HG02623 (cell line): ENCODE measurements at regions not wholly inside any gene's neighbourhood (a gene's known extent, or its start where the extent isn't known, plus 50 kb on each side); places are given as distances from the start of the nearest gene placed in this dataset.
"Not testable (repeated sequence)": the region's sequence is repeated elsewhere in the genome, so short reads cannot be mapped to it uniquely, and the experiment has no call there.

Source experiments
- ATAC-seq: cut with Tn5 transposase; IDR thresholded peaks from one replicate; pipeline ENCODE4 v1.9.1; 2021; ENCODE audit warnings: moderate library complexity; ENCODE audit not compliant: unreplicated experiment

DNA sequence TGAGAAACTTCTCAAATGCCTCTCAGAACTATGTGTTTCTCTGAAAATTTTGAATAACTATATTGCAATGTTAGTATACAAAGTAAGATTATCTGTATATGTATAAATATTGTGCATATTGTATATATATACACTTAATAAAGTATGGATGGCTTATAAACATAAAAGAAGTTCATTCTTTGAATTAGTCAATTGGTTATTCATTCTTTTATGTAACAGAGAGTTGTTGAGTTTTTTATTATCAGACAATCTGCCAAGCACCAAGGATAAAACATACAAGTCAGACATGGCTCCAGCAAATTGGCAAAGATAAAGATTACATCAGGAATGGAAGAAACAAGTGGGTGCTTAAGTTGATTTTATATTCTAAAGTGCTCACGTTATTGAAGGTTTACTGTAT, 289.1 kb upstream of the EYS start:
- no peak for ATAC-seq

- ATAC-seq, result no peak
Measured at GRCh38 chr6:65989676-65990075, 282.6 kb upstream of the EYS start.

DNA sequence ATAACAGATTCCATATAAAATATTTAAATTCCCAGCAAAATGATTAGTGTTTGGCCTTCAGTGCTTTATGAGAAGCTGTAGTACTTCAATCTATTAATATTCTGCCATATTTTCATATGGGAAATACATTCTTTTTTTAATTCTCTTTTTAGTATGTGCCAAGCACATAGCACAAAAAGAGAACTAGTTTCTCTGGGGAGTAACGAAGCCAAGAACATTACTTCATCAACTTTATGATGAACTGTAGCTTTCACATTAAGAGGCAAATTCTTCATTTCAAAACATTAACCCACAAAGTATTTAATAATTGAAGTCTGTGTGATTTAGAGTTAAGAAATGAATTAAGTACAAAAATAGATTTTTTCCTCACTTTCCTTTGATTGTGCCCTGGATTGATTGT, 281.0 kb upstream of the EYS start:
- no peak for ATAC-seq

DNA sequence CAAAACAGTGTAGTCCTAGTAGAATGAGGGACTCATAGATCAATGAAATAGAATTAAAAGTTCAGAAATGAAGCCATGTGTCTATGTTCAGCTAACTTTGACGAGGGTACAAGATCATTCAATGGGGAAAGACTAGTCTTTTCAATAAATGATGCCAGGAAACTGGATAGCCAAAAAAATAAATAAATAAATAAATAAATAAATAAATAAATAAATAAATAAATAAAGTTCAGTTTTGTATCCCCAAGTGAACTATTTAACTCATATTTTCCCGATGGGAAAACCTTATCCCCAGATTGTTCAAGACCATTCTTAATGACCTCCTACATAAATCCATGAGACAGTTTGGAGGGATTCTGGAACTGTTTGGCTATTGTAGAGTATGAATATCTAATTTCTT, 277.1 kb upstream of the EYS start:
- no peak for ATAC-seq

- no peak for ATAC-seq
Measured at GRCh38 chr6:65979120-65979519, 272.1 kb upstream of the EYS start.

GRCh38 chr6:65971252-65971651, 264.2 kb upstream of the EYS start:
- ATAC-seq, result not testable (repeated sequence)

- no peak for ATAC-seq
Measured at GRCh38 chr6:65964261-65964660, 257.2 kb upstream of the EYS start.

DNA sequence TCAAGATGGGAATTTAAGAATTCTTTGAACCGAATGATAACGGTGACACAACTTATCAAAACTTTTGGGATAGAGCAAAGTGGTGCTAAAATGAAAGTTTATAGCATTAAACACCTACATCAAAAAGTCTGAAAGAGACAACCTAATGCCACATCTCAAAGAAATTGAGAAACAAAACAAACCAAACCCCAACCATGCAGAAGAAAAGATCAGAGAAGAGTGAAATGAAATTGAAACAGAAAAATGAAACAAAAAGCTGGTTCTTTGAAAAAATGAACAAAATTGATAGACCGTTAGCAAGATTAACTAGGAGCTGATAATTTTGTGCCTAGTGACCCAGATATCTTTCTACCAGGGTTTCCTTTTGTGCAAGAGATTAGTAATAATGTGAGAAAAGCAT, 248.0 kb upstream of the EYS start:
- no peak for ATAC-seq

DNA sequence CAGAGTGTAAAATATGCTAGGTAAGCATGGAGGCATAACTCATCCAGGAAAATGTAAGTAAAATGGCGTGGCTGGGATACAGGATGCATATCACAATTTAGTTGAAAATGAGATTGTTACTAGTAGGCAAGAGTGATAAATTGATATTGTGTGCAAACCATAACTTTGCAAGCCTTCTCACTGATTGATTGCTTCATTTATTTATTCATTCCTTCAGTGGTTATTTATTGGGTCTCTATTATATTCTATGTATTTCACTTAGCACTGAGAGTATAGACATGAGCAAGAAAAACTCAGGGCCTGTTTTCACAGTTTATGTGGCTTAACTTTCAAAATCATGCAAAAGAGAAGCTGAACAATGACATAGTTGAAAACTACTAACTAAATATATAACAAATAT, 241.0 kb upstream of the EYS start:
- ATAC-seq, result no peak

DNA sequence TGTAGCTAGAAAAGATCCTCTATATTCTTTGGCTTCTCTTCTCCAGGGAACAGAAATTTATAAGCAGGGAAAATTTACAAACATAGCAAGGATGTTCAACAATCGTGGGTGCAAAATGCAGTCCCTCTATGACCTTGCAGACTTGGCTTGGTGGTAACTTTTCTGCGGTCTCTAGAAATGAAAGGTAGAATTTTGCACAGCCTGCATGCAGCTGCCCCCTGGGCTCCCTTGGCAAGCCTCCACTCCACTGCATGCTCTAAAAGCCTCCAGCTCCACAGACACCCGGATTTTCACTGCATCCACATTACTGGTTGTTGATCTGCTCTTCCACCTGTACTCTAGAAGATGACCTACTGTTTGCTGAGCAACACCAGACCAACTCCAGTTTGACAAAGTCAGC, 236.5 kb upstream of the EYS start:
- ATAC-seq, result no peak

- no peak for ATAC-seq
Measured at GRCh38 chr6:65943051-65943450, 236.0 kb upstream of the EYS start.

- ATAC-seq, result no peak
Measured at GRCh38 chr6:65938000-65938399, 231.0 kb upstream of the EYS start.

DNA sequence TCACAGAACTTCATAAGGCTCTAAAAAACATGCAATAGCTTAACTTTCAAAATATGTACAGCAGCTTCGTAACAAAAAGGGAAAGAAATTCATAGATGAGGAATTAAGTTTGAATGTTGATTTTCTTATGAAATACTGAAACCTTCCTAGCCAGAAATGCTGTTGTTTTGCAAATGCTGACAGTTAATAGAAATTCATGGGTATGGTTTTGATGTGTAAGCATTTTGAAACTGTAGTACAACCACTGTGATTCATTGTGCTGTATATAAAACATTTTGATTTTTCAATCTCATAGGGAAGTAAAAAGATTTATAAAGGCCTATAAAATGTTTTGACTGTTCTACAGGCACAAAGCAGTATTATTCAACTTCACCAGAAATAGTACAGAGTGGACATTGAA, 228.4 kb upstream of the EYS start:
- no peak for ATAC-seq

DNA sequence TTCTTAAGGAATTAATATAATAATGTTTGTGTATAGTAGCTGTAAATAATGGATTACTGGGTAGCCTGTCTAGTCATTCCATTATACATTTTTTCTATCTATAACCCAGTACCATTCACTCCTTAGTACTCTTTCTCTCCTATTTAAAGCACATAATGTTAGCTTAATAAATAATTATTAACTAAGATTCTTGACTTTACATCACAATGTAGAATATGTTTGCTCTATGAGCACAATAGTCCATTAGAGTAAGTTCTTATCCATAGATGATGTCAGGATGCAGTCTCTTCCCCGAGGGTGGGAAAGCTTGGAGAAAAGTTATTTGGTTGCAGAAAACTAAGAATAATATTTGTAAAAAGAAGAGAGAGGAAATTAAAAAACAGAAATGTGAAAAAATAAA, 226.4 kb upstream of the EYS start:
- no peak for ATAC-seq

DNA sequence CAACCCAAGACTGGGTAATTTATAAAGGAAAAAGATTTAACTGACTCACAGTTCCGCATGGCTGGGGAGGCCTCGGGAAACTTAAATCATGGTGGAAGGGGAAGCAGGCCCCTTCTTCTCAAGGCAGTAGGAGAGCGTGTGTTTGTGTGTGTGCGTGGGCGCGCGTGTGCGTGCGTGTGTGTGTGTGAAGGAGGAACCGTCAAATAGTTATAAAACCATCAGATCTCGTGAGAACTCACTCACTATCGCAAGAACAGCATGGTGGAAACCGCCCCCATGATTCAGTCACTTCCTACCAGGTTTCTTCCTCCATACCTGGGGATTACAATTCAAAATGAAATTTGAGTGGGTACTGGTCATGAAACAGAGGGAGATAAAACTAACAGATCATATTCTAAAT, 220.1 kb upstream of the EYS start:
- no peak for ATAC-seq

DNA sequence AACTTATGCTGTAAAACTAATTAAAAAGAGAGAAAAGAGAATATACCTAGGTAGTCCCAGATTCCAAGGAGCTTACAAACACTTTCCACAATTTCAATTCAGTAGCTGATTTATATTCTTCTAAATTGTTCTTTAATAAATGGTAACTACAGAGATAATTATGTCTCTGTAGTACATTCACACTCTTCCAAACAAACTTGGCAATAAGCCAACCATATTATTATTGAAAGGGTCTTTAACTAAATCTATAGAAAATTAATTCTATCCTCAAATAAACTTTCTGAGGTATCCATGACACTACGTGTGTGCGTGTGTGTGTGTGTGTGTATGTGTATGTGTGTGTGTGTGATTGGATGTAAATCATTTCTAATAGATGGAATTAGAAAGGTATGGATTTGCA, 217.4 kb upstream of the EYS start:
- no peak for ATAC-seq

GRCh38 chr6:65922049-65922448, 215.0 kb upstream of the EYS start:
- no peak for ATAC-seq

DNA sequence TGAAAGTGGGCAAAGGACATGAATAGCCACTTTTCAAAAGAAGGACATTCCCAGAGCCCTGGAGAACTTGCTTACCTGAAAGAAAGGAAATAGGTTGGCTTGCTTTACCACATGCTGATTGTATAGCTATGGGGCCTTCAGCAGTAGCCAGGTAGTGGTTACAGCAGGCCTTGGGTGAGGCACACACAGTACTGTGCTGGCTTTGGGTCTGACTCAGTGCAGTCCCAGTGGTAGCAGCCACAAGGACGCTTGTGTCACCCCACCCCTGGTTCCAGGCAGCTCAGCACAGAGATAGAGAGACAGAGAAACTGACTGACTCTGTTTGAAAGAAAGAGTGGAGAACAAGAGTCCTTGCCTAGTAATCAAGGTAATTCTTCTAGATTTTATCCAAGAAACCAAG, 201.0 kb upstream of the EYS start:
- no peak for ATAC-seq

DNA sequence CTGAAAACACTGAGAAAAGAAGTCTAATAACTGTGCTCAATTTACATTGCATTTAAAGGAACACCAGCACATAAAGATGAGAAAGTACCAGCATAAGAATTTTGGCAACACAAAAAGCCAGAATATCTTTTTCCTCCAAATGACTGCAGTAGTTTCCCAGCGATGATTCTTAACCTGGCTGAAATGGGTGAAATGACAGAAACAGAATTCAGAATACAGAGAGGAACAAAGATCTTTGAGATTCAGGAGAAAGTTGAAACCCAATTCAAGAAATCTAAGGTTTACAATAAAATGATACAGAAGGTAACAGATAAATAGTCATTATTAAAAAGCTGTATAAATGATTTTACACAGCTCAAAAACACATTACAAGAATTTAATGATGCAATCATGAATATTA, 197.0 kb upstream of the EYS start:
- ATAC-seq, result no peak

DNA sequence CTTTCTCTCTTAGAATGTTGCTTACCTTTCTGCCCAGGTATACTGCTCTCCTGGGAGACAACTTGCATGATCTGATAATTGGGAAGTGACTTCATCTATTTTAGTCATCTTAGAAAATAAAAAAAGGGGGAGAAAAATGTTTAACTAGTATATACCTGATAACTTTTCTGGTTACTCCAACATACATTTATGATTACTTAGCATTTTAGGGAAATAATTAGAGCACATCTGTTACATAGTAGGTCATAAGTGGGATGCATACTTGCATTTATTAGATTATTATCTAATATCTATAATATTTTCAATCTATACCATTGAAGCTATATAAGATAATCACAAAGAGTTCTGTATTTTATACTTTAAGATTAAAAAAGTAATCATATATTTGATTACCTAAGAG, 193.9 kb upstream of the EYS start:
- no peak for ATAC-seq

DNA sequence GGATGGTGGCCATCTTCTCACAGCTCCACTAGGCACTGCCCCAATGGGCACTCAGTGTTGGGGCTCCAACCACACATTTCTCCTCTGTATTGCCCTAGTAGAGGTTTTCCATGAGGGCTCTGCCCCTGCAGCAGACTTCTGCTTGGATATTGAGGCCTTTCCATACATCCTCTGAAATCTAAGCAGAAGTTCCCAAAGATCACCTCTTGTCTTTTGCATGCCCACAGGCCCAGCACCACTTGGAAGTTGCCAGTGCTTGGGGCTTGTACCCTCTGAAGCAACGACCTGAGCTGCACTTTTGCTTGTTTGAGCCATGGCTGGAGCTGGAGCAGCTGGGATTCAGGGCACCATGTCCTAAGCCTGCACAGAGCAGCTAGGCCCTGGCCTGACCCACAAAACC, 189.1 kb upstream of the EYS start:
- ATAC-seq, result no peak

- no peak for ATAC-seq
Measured at GRCh38 chr6:65876668-65877067, 169.6 kb upstream of the EYS start.

- no peak for ATAC-seq
Measured at GRCh38 chr6:65852369-65852852, 145.4 kb upstream of the EYS start.

DNA sequence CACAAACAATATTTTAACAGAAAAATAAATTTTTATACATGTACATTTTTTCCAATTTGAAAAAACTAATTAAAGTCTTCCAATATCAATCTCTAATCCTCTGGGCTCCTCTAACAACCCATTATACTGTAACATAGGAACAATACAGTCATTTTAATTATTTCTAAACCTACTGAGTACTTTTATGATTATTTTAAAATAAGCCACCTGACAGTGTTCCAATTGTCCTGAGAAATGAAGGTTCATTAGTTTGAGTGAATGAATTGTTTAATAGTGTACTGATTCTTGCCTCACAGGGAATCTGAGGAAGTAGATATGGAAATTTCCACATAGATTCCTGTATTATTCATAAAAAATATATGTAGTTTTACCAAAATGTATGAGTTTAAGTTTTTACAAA, 123.1 kb upstream of the EYS start:
- ATAC-seq, result no peak
